GM12878 (cell line): ENCODE measurements at regions not wholly inside any gene's neighbourhood (a gene's known extent, or its start where the extent isn't known, plus 50 kb on each side); places are given as distances from the start of the nearest gene placed in this dataset.

ENCODE experiments used
- ATAC-seq: fragments of 200-7000 bp; cut with Tn5 transposase; 3 replicates; pipeline ENCODE4 v1.9.1; 2020; ENCODE audit warnings: mild to moderate bottlenecking, moderate library complexity
- BruUV-seq: library from RNA; stranded (reverse); fragments of 400-500 nt; replicated peaks from 2 replicates; lab custom pipeline; 2021; lab: Mats Ljungman, UMichigan
- CTCF ChIA-PET: fragments of 300-600 bp; sonication (Branson Sonifier 250); formaldehyde crosslinking; extraction: SDS; loops from one replicate; lab custom pipeline; 2021; ENCODE audit warnings: inconsistent platforms; lab: Yijun Ruan, JAX
- POLR2A ChIA-PET: fragments of 350-600 bp; formaldehyde crosslinking; extraction: SDS; loops from one replicate; lab custom pipeline; 2021; ENCODE audit warnings: inconsistent platforms; lab: Charles Lee
- RAD21 ChIA-PET: fragments of 300-600 bp; sonication (Branson Sonifier 250); formaldehyde crosslinking; loops from one replicate; lab custom pipeline; 2023; ENCODE audit warnings: antibody characterized with exemption; ENCODE audit not compliant: unreplicated experiment; lab: Charles Lee
- SMC1A ChIA-PET: fragments of 300-600 bp; sonication (Branson Sonifier 250); formaldehyde crosslinking; loops from one replicate; lab custom pipeline; 2023; ENCODE audit not compliant: unreplicated experiment, uncharacterized antibody; lab: Charles Lee
- DNase-seq: peaks from one replicate; pipeline ENCODE4 v3.0.0-alpha.2; 2011; ENCODE audit warnings: low read depth, low spot score
- FAIRE-seq: peaks from 3 replicates; lab custom pipeline; 2011; peaks lifted over from hg19 to GRCh38; lab: Jason Lieb, UNC
- H2AFZ ChIP-seq: 2 replicates; pipeline ENCODE4 v1.6.0; 2011; ENCODE audit warnings: low read depth, low read length, control low read depth; ENCODE audit not compliant: control insufficient read depth
- H3K27ac ChIP-seq: 2 replicates; pipeline ENCODE4 v1.5.1; 2011; ENCODE audit warnings: control low read depth; ENCODE audit not compliant: control insufficient read depth, insufficient read depth
- H3K27me3 ChIP-seq, 2 experiments: replicated peaks in 1 of 2; 2 replicates each; pipeline versions ENCODE4 v1.6.0 to v1.6.1; 2011; ENCODE audit warnings: low read length in 1 of 2; ENCODE audit not compliant: control insufficient read depth in 2 of 2, insufficient read depth in 2 of 2
- H3K36me3 ChIP-seq, 2 experiments: 2 replicates each; pipeline ENCODE4 v1.5.1; 2011; ENCODE audit warnings: low read length in 1 of 2; ENCODE audit not compliant: control insufficient read depth in 2 of 2, insufficient read depth in 2 of 2
- H3K4me1 ChIP-seq: 2 replicates; pipeline ENCODE4 v1.6.1; 2011; ENCODE audit warnings: mild to moderate bottlenecking, low read length, moderate library complexity, mixed read lengths; ENCODE audit not compliant: control insufficient read depth, insufficient read depth
- H3K4me2 ChIP-seq: 2 replicates; pipeline ENCODE4 v1.6.0; 2011; ENCODE audit warnings: control low read depth; ENCODE audit not compliant: control insufficient read depth, insufficient read depth
- H3K4me3 ChIP-seq: fragments of 200-600 bp; sonication (generic); 2 replicates; pipeline ENCODE4 v1.5.1; 2016
- H3K79me2 ChIP-seq: 2 replicates; pipeline ENCODE4 v1.6.0; 2011; ENCODE audit warnings: low read length; ENCODE audit not compliant: control insufficient read depth, insufficient read depth
- H3K9ac ChIP-seq: 2 replicates; pipeline ENCODE4 v1.8.0; 2011; ENCODE audit warnings: low read length, control low read depth, mixed read lengths; ENCODE audit not compliant: control insufficient read depth, insufficient read depth
- H3K9me3 ChIP-seq: replicated peaks from 3 replicates; pipeline ENCODE4 v1.5.1; 2011; ENCODE audit warnings: mild to moderate bottlenecking, low read length; ENCODE audit not compliant: control insufficient read depth, insufficient read depth
- H4K20me1 ChIP-seq: 2 replicates; pipeline ENCODE4 v1.6.0; 2011; ENCODE audit not compliant: control insufficient read depth, insufficient read depth
- CTCF ChIP-seq, 3 experiments: IDR thresholded peaks in 2 of 3; conservative IDR thresholded peaks in 1 of 3; 2 replicates each; pipeline ENCODE4 v1.5.1; 2011; ENCODE audit warnings: low read depth in 3 of 3, low read length in 3 of 3, mild to moderate bottlenecking in 3 of 3, control low read depth in 2 of 3, moderate library complexity in 2 of 3, inconsistent platforms in 1 of 3, mixed read lengths in 1 of 3; ENCODE audit not compliant: control insufficient read depth in 2 of 3, insufficient read depth in 1 of 3; ENCODE audit errors: extremely low read depth in 1 of 3
- IKZF1 ChIP-seq: fragments of 450-650 bp; conservative IDR thresholded peaks from 2 replicates; pipeline ENCODE4 v1.6.1; 2017; ENCODE audit warnings: antibody characterized with exemption, mild to moderate bottlenecking
- IKZF2 ChIP-seq, 2 experiments: fragments of 450-650 bp; IDR thresholded peaks; 2 replicates each; pipeline ENCODE4 v1.6.1; 2017; ENCODE audit warnings: mild to moderate bottlenecking in 2 of 2, moderate library complexity in 2 of 2
- MXI1 ChIP-seq: fragments of 150-350 bp; IDR thresholded peaks from 2 replicates; pipeline ENCODE4 v1.6.1; 2011; ENCODE audit warnings: low read depth, mild to moderate bottlenecking, inconsistent platforms, low read length, improper control_type of control experiment
- RAD21 ChIP-seq: IDR thresholded peaks from 2 replicates; pipeline ENCODE4 v1.6.1; 2011; ENCODE audit warnings: mild to moderate bottlenecking, low read depth, low read length, moderate library complexity; ENCODE audit not compliant: insufficient read depth
- SKIL ChIP-seq: fragments of 450-650 bp; IDR thresholded peaks from 2 replicates; pipeline ENCODE4 v1.6.1; 2017; ENCODE audit warnings: mild to moderate bottlenecking, low read depth, inconsistent platforms; ENCODE audit not compliant: poor library complexity, severe bottlenecking
- SMC3 ChIP-seq: IDR thresholded peaks from 2 replicates; pipeline ENCODE4 v1.6.1; 2011; ENCODE audit warnings: low read length, improper control_type of control experiment, borderline replicate concordance
- YY1 ChIP-seq: IDR thresholded peaks from 2 replicates; pipeline ENCODE4 v1.6.1; 2011; ENCODE audit warnings: low read depth, mild to moderate bottlenecking, low read length
- WGBS: methylation state at CpG from one replicate; pipeline ENCODE4 v1.1.6; 2016; ENCODE audit warnings: low lambda C conversion rate; ENCODE audit not compliant: insufficient replicate concordance, insufficient coverage; ENCODE audit errors: missing lambda C conversion rate; 5-methylcytosine and 5-hydroxymethylcytosine counted together
- in situ Hi-C: fragments of 300-500 bp; cut with MboI; formaldehyde crosslinking; loops from 9 replicates; pipeline ENCODE4 v1.14.3; 2018; ENCODE audit warnings: mixed read lengths
- intact Hi-C: fragments of 100-400 bp; cut with micrococcal nuclease; formaldehyde crosslinking; loops from one replicate; pipeline ENCODE4 v1.14.2; 2022; ENCODE audit not compliant: unreplicated experiment

GRCh38 chr9:1920386-1920785 is 94.8 kb upstream of the SMARCA2 start:
- POLR2A ChIA-PET, result interaction anchor here (1.0 to 1.9 kb wide), 2 partner anchors 10 to 20 kb away, joined by 3 to 4 read pairs; no protein-coding TSS in a partner anchor
- RAD21 ChIA-PET, result interaction anchor here (0.5 to 4.9 kb wide), 5 partner anchors 10 to 45 kb away, joined by 3 to 33 read pairs (median 10); no protein-coding TSS in a partner anchor
- SMC1A ChIA-PET, result interaction anchor here (0.8 to 8.1 kb wide), 16 partner anchors 7 to 193 kb away, joined by 3 to 90 read pairs (median 4); no protein-coding TSS in a partner anchor

GRCh38 chr9:1922026-1922425 is 93.1 kb upstream of the SMARCA2 start:
- BruUV-seq, result no TSS peak
- no peaks in the 10 kb centered on the region; the same call in 1 of the 3 replicates for H3K9me3 ChIP-seq
- peaks cover 3% of the 10 kb centered on the region for H3K4me1 ChIP-seq
- H3K79me2 ChIP-seq, result no peaks in the 10 kb centered on the region
- SMC1A ChIA-PET, result interaction anchor here (0.7 to 8.1 kb wide), 5 partner anchors 12 to 165 kb away, joined by 3 to 90 read pairs (median 3); no protein-coding TSS in a partner anchor
- no peak overlapping the region for H2AFZ ChIP-seq
- H3K27me3 ChIP-seq, result no peaks in the 10 kb centered on the region
- ATAC-seq (peak; percentile 57), FAIRE-seq (no peak), DNase-seq (no peak)
- in situ Hi-C loops, result no loop called here
- POLR2A ChIA-PET, result no interaction called here
- WGBS, result 69% methylated on average over 3 of the region's 3 CpGs
- H3K4me2 ChIP-seq, result no peak overlapping the region
- H4K20me1 ChIP-seq, result no peaks in the 10 kb centered on the region
- TF ChIP-seq RAD21 (peak; percentile 35), YY1 (peak; percentile 42; the same call in 1 of the 2 replicates), SMC3 (peak; percentile 30; the same call in 1 of the 2 replicates), CTCF (IDR thresholded peaks at IDR 0.05 in 2 of 3, conservative IDR thresholded peaks at IDR 0.05 in 1 of 3; ENCODE audit: control insufficient read depth in 2 of 3, extremely low read depth in 1 of 3, insufficient read depth in 1 of 3, low read depth in 3 of 3, low read length in 3 of 3) (0 out of 6 replicates have a peak, but pooled peaks of 2 of the 3 experiments have one; percentile 7 to 10), SKIL (no peak)
- H3K36me3 ChIP-seq, result peaks cover 0 to 4% of the 10 kb centered on the region in 2 experiments; a peak in 2 of 4 replicates
- H3K9ac ChIP-seq, result no peak overlapping the region
- CTCF ChIA-PET, result interaction anchor here (1.3 kb wide), 1 partner anchor 18 kb away, joined by 9 read pairs; no protein-coding TSS in a partner anchor
- intact Hi-C loops, result loop anchor here (10.0 kb wide), 2 partner anchors 163 to 387 kb away; no protein-coding TSS in a partner anchor
- RAD21 ChIA-PET, result interaction anchor here (0.7 to 2.8 kb wide), 3 partner anchors 18 to 46 kb away, joined by 3 to 10 read pairs (median 8); no protein-coding TSS in a partner anchor
- H3K4me3 ChIP-seq, result no peak overlapping the region
- no peak overlapping the region; the same call in 1 of the 2 replicates for H3K27ac ChIP-seq

More at GRCh38 chr9:1920386-1920785, 94.8 kb upstream of the SMARCA2 start:
- Histone ChIP-seq H3K4me2 (no peak overlapping the region), H3K9ac (no peak overlapping the region), H4K20me1 (no peaks in the 10 kb centered on the region), H3K27me3 (no peaks in the 10 kb centered on the region), H3K4me3 (no peak overlapping the region), H3K36me3 (peaks cover 0 to 4% of the 10 kb centered on the region in 2 experiments; a peak in 2 of 4 replicates), H3K79me2 (no peaks in the 10 kb centered on the region), H3K9me3 (no peaks in the 10 kb centered on the region), H2AFZ (no peak overlapping the region), H3K4me1 (peaks cover 3% of the 10 kb centered on the region), H3K27ac (peak overlapping the region; percentile 31)
- no TSS peak for BruUV-seq
- no peak for FAIRE-seq
- WGBS, result 86% methylated on average over 3 of the region's 3 CpGs
- peak; percentile 67 for ATAC-seq
- no peak for DNase-seq
- intact Hi-C loops (loop anchor here (10.0 kb wide), 2 partner anchors 164 to 386 kb away; no protein-coding TSS in a partner anchor), in situ Hi-C loops (no loop called here)
- CTCF ChIA-PET, result interaction anchor here (1.0 to 3.7 kb wide), 6 partner anchors 10 to 210 kb away, joined by 3 to 15 read pairs (median 3); no protein-coding TSS in a partner anchor
- TF ChIP-seq IKZF1 (peak; percentile 38), MXI1 (no peak), IKZF2 (IDR thresholded peaks at IDR 0.05) (peak in 1 of 2 experiments; percentile 27; a peak in 1 of 4 replicates)
